ENCODE measurements at regions not wholly inside any gene's neighbourhood (a gene's known extent, or its start where the extent isn't known, plus 50 kb on each side); places are given as distances from the start of the nearest gene placed in this dataset.

DNA sequence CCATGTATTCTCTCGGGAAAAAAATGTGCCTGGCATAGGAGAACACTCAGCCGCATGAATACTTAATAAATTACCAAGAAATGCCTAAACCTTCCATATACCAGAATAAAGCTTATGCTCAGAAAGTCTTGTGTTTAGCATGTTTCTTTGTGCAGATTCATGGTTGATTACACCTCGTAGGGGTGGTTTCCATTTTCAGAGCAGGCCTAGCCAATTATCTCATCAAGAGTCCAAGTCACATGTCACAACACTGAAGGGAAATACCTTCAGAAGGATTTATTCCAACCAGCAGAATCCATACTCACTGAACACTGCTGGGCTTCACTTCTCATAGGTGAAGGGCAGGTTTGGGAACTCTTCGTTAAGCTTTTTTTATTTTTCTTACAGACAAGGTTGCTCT, 539.7 kb downstream of the PLXDC2 start (continued):
- no peak for TF ChIP-seq RNF2 (IDR thresholded peaks at IDR 0.05; ENCODE audit: borderline replicate concordance, low read depth, low read length, missing control alignments, poor library complexity, severe bottlenecking)

All from H1 (cell line).